HG03469 (cell line): ENCODE measurements at regions not wholly inside any gene's neighbourhood (a gene's known extent, or its start where the extent isn't known, plus 50 kb on each side); places are given as distances from the start of the nearest gene placed in this dataset.
"Not testable (repeated sequence)": the region's sequence is repeated elsewhere in the genome, so short reads cannot be mapped to it uniquely, and the experiment has no call there.

Experiments used
- ATAC-seq: cut with Tn5 transposase; IDR thresholded peaks from one replicate; pipeline ENCODE4 v1.9.1; 2021; ENCODE audit warnings: mild to moderate bottlenecking, moderate library complexity, moderate number of reproducible peaks; ENCODE audit not compliant: unreplicated experiment

GRCh38 chr21:29396951-29397455 lies 98.3 kb downstream of the BACH1 start:
- ATAC-seq: no peak

GRCh38 chr21:29403301-29403700 lies 104.6 kb downstream of the BACH1 start:
- ATAC-seq: no peak

GRCh38 chr21:29403922-29404538 lies 105.3 kb downstream of the BACH1 start:
- no peak for ATAC-seq

- ATAC-seq: no peak
These were observed 106.9 kb downstream of the BACH1 start for GRCh38 chr21:29405503-29406122.

GRCh38 chr21:29406385-29406784 lies 107.7 kb downstream of the BACH1 start:
- ATAC-seq: no peak

GRCh38 chr21:29407571-29407970 lies 108.8 kb downstream of the BACH1 start:
- ATAC-seq: no peak

GRCh38 chr21:29413683-29414082 lies 115.0 kb downstream of the BACH1 start:
- no peak for ATAC-seq

- no peak for ATAC-seq
These were observed 117.5 kb downstream of the BACH1 start for GRCh38 chr21:29416268-29416667.

- ATAC-seq: peak; percentile 84
These were observed 120.1 kb downstream of the BACH1 start for GRCh38 chr21:29418813-29419212.

- peak; percentile 13 for ATAC-seq
These were observed 120.7 kb downstream of the BACH1 start for GRCh38 chr21:29419422-29419821.

GRCh38 chr21:29423099-29423870 lies 124.6 kb downstream of the BACH1 start:
- no peak for ATAC-seq

GRCh38 chr21:29424728-29425127 lies 126.0 kb downstream of the BACH1 start:
- ATAC-seq: no peak

GRCh38 chr21:29429218-29429617 lies 130.5 kb downstream of the BACH1 start:
- ATAC-seq: no peak

GRCh38 chr21:29430030-29430429 lies 131.3 kb downstream of the BACH1 start:
- ATAC-seq: no peak

GRCh38 chr21:29430576-29430975 lies 131.9 kb downstream of the BACH1 start:
- no peak for ATAC-seq

- no peak for ATAC-seq
These were observed 132.5 kb downstream of the BACH1 start for GRCh38 chr21:29431178-29431577.

GRCh38 chr21:29431680-29432079 lies 133.0 kb downstream of the BACH1 start:
- ATAC-seq: no peak

GRCh38 chr21:29433366-29434059 lies 134.8 kb downstream of the BACH1 start:
- no peak for ATAC-seq

GRCh38 chr21:29434081-29434480 lies 135.4 kb downstream of the BACH1 start:
- no peak for ATAC-seq

- not testable (repeated sequence) for ATAC-seq
These were observed 136.3 kb downstream of the BACH1 start for GRCh38 chr21:29434982-29435381.

GRCh38 chr21:29436143-29436542 lies 137.4 kb downstream of the BACH1 start:
- no peak for ATAC-seq
